ENCODE measurements at regions not wholly inside any gene's neighbourhood (a gene's known extent, or its start where the extent isn't known, plus 50 kb on each side); places are given as distances from the start of the nearest gene placed in this dataset.
"Not testable (repeated sequence)": the region's sequence is repeated elsewhere in the genome, so short reads cannot be mapped to it uniquely, and the experiment has no call there.

GRCh38 chr1:30450148-30450817 lies 273.1 kb downstream of the MATN1 start:
- H3K27me3 Mint-ChIP-seq (ENCODE audit: low read depth), result no peaks in the 10 kb centered on the region
- H3K27ac Mint-ChIP-seq, result no peak overlapping the region
- no peaks in the 10 kb centered on the region for H3K36me3 Mint-ChIP-seq (ENCODE audit: low read depth)
- no peaks in the 10 kb centered on the region for H3K4me1 Mint-ChIP-seq (ENCODE audit: low read depth)
- H3K9me3 Mint-ChIP-seq, result no peaks in the 10 kb centered on the region
- H3K4me3 Mint-ChIP-seq, result no peak overlapping the region
- no peak for DNase-seq (ENCODE audit: low spot score)

- no peak for DNase-seq (ENCODE audit: low spot score)
- H3K4me1 Mint-ChIP-seq (ENCODE audit: low read depth), result no peaks in the 10 kb centered on the region
- no peak overlapping the region for H3K27ac Mint-ChIP-seq
- H3K9me3 Mint-ChIP-seq, result no peaks in the 10 kb centered on the region
- no peaks in the 10 kb centered on the region for H3K27me3 Mint-ChIP-seq (ENCODE audit: low read depth)
- H3K4me3 Mint-ChIP-seq, result no peak overlapping the region
- H3K36me3 Mint-ChIP-seq (ENCODE audit: low read depth), result no peaks in the 10 kb centered on the region
Measured at GRCh38 chr1:30449428-30450147, 273.8 kb downstream of the MATN1 start.

GRCh38 chr1:30449003-30449402 lies 274.4 kb downstream of the MATN1 start:
- no peaks in the 10 kb centered on the region for H3K9me3 Mint-ChIP-seq
- no peak overlapping the region for H3K27ac Mint-ChIP-seq
- no peaks in the 10 kb centered on the region for H3K4me1 Mint-ChIP-seq (ENCODE audit: low read depth)
- no peaks in the 10 kb centered on the region for H3K27me3 Mint-ChIP-seq (ENCODE audit: low read depth)
- DNase-seq (ENCODE audit: low spot score), result no peak
- no peak overlapping the region for H3K4me3 Mint-ChIP-seq
- H3K36me3 Mint-ChIP-seq (ENCODE audit: low read depth), result no peaks in the 10 kb centered on the region

- Mint-ChIP-seq H3K4me1 (ENCODE audit: low read depth) (no peaks in the 10 kb centered on the region), H3K9me3 (no peaks in the 10 kb centered on the region), H3K36me3 (ENCODE audit: low read depth) (no peaks in the 10 kb centered on the region), H3K27ac (no peak overlapping the region), H3K4me3 (no peak overlapping the region), H3K27me3 (ENCODE audit: low read depth) (no peaks in the 10 kb centered on the region)
- DNase-seq (ENCODE audit: low spot score), result no peak
Measured at GRCh38 chr1:30447701-30448100, 275.7 kb downstream of the MATN1 start.

GRCh38 chr1:30447080-30447479 lies 276.3 kb downstream of the MATN1 start:
- Mint-ChIP-seq H3K4me1 (ENCODE audit: low read depth) (no peaks in the 10 kb centered on the region), H3K9me3 (no peaks in the 10 kb centered on the region), H3K27ac (no peak overlapping the region), H3K27me3 (ENCODE audit: low read depth) (no peaks in the 10 kb centered on the region), H3K4me3 (no peak overlapping the region), H3K36me3 (ENCODE audit: low read depth) (no peaks in the 10 kb centered on the region)
- no peak for DNase-seq (ENCODE audit: low spot score)

GRCh38 chr1:30446508-30446907 lies 276.9 kb downstream of the MATN1 start:
- Mint-ChIP-seq H3K4me3 (no peak overlapping the region), H3K9me3 (no peaks in the 10 kb centered on the region), H3K27ac (no peak overlapping the region), H3K27me3 (ENCODE audit: low read depth) (no peaks in the 10 kb centered on the region), H3K4me1 (ENCODE audit: low read depth) (no peaks in the 10 kb centered on the region), H3K36me3 (ENCODE audit: low read depth) (no peaks in the 10 kb centered on the region)
- no peak for DNase-seq (ENCODE audit: low spot score)

GRCh38 chr1:30446095-30446494 lies 277.3 kb downstream of the MATN1 start:
- Mint-ChIP-seq H3K4me3 (no peak overlapping the region), H3K4me1 (ENCODE audit: low read depth) (no peaks in the 10 kb centered on the region), H3K9me3 (no peaks in the 10 kb centered on the region), H3K27ac (no peak overlapping the region), H3K27me3 (ENCODE audit: low read depth) (no peaks in the 10 kb centered on the region), H3K36me3 (ENCODE audit: low read depth) (no peaks in the 10 kb centered on the region)
- no peak for DNase-seq (ENCODE audit: low spot score)

- no peak overlapping the region for H3K27ac Mint-ChIP-seq
- H3K36me3 Mint-ChIP-seq (ENCODE audit: low read depth), result no peaks in the 10 kb centered on the region
- H3K4me1 Mint-ChIP-seq (ENCODE audit: low read depth), result no peaks in the 10 kb centered on the region
- no peaks in the 10 kb centered on the region for H3K9me3 Mint-ChIP-seq
- H3K4me3 Mint-ChIP-seq, result no peak overlapping the region
- no peaks in the 10 kb centered on the region for H3K27me3 Mint-ChIP-seq (ENCODE audit: low read depth)
- no peak for DNase-seq (ENCODE audit: low spot score)
Measured at GRCh38 chr1:30445449-30445848, 277.9 kb downstream of the MATN1 start.

GRCh38 chr1:30444850-30445249 lies 278.5 kb downstream of the MATN1 start:
- Mint-ChIP-seq H3K4me1 (ENCODE audit: low read depth) (no peaks in the 10 kb centered on the region), H3K4me3 (no peak overlapping the region), H3K36me3 (ENCODE audit: low read depth) (no peaks in the 10 kb centered on the region), H3K27ac (no peak overlapping the region), H3K9me3 (no peaks in the 10 kb centered on the region), H3K27me3 (ENCODE audit: low read depth) (no peaks in the 10 kb centered on the region)
- no peak for DNase-seq (ENCODE audit: low spot score)

- Mint-ChIP-seq H3K27ac (no peak overlapping the region), H3K9me3 (no peaks in the 10 kb centered on the region), H3K4me1 (ENCODE audit: low read depth) (no peaks in the 10 kb centered on the region), H3K27me3 (ENCODE audit: low read depth) (no peaks in the 10 kb centered on the region), H3K36me3 (ENCODE audit: low read depth) (no peaks in the 10 kb centered on the region), H3K4me3 (no peak overlapping the region)
- no peak for DNase-seq (ENCODE audit: low spot score)
Measured at GRCh38 chr1:30444401-30444800, 279.0 kb downstream of the MATN1 start.

GRCh38 chr1:30438274-30438673 lies 285.1 kb downstream of the MATN1 start:
- H3K4me3 Mint-ChIP-seq; H3K27ac Mint-ChIP-seq; H3K9me3 Mint-ChIP-seq; H3K27me3 Mint-ChIP-seq (ENCODE audit: low read depth); H3K4me1 Mint-ChIP-seq (ENCODE audit: low read depth); DNase-seq (ENCODE audit: low spot score); H3K36me3 Mint-ChIP-seq (ENCODE audit: low read depth): not testable (repeated sequence)

- Mint-ChIP-seq H3K4me1 (ENCODE audit: low read depth) (no peaks in the 10 kb centered on the region), H3K36me3 (ENCODE audit: low read depth) (no peaks in the 10 kb centered on the region), H3K27me3 (ENCODE audit: low read depth) (peaks cover 9% of the 10 kb centered on the region), H3K4me3 (no peak overlapping the region), H3K9me3 (peaks cover 4% of the 10 kb centered on the region), H3K27ac (no peak overlapping the region)
- no peak for DNase-seq (ENCODE audit: low spot score)
Measured at GRCh38 chr1:30437059-30437576, 286.3 kb downstream of the MATN1 start.

- Mint-ChIP-seq H3K4me1 (ENCODE audit: low read depth) (no peaks in the 10 kb centered on the region), H3K27ac (no peak overlapping the region), H3K4me3 (no peak overlapping the region), H3K9me3 (peaks cover 7% of the 10 kb centered on the region), H3K36me3 (ENCODE audit: low read depth) (no peaks in the 10 kb centered on the region), H3K27me3 (ENCODE audit: low read depth) (peaks cover 25% of the 10 kb centered on the region)
- DNase-seq (ENCODE audit: low spot score), result no peak
Measured at GRCh38 chr1:30427545-30427944, 295.8 kb downstream of the MATN1 start.

- Mint-ChIP-seq H3K9me3 (peaks cover 7% of the 10 kb centered on the region), H3K4me3 (no peak overlapping the region), H3K27me3 (ENCODE audit: low read depth) (peaks cover 7% of the 10 kb centered on the region), H3K27ac (no peak overlapping the region), H3K4me1 (ENCODE audit: low read depth) (no peaks in the 10 kb centered on the region), H3K36me3 (ENCODE audit: low read depth) (no peaks in the 10 kb centered on the region)
- no peak for DNase-seq (ENCODE audit: low spot score)
Measured at GRCh38 chr1:30425046-30425445, 298.3 kb downstream of the MATN1 start.
